GM12864 (cell line): ENCODE measurements at regions not wholly inside any gene's neighbourhood (a gene's known extent, or its start where the extent isn't known, plus 50 kb on each side); places are given as distances from the start of the nearest gene placed in this dataset.

Experiments
- DNase-seq: peaks from one replicate; pipeline ENCODE4 v3.0.0-alpha.2; 2011; ENCODE audit warnings: low read depth
- H3K4me3 ChIP-seq: 2 replicates; pipeline ENCODE4 v1.5.1; 2011; ENCODE audit warnings: mild to moderate bottlenecking, low read depth, low read length, control low read depth
- CTCF ChIP-seq: IDR thresholded peaks from 2 replicates; pipeline ENCODE4 v1.5.1; 2011; ENCODE audit warnings: low read depth, mild to moderate bottlenecking, moderate library complexity, low read length, control low read depth, inconsistent platforms; ENCODE audit errors: missing control alignments

GRCh38 chr2:8584174-8585066, 97.4 kb upstream of the ID2 start:
- TF ChIP-seq CTCF = no peak
- H3K4me3 ChIP-seq = no peak overlapping the region
- no peak for DNase-seq

GRCh38 chr2:8586457-8587051, 95.3 kb upstream of the ID2 start:
- DNase-seq = no peak
- H3K4me3 ChIP-seq = no peak overlapping the region
- no peak for TF ChIP-seq CTCF

- TF ChIP-seq CTCF = no peak
- DNase-seq = no peak
- no peak overlapping the region for H3K4me3 ChIP-seq
Observed at GRCh38 chr2:8587251-8587791, 94.5 kb upstream of the ID2 start.

- no peak for DNase-seq
- TF ChIP-seq CTCF = no peak
- H3K4me3 ChIP-seq = no peak overlapping the region
Observed at GRCh38 chr2:8587920-8588830, 93.7 kb upstream of the ID2 start.

GRCh38 chr2:8588831-8589191, 93.0 kb upstream of the ID2 start:
- DNase-seq = no peak
- no peak overlapping the region for H3K4me3 ChIP-seq
- TF ChIP-seq CTCF = no peak

- TF ChIP-seq CTCF = no peak
- H3K4me3 ChIP-seq = no peak overlapping the region
- DNase-seq = no peak
Observed at GRCh38 chr2:8589721-8590120, 92.1 kb upstream of the ID2 start.
